Tibial nerve (tissue), 3 donors: ENCODE measurements at regions not wholly inside any gene's neighbourhood (a gene's known extent, or its start where the extent isn't known, plus 50 kb on each side); places are given as distances from the start of the nearest gene placed in this dataset.

ENCODE experiments used
- POLR2A ChIP-seq, 2 donors: fragments of 450-650 bp; IDR thresholded peaks; one replicate each; pipeline ENCODE4 v1.6.1; 2017; ENCODE audit warnings: antibody characterized with exemption in 2 of 2, mild to moderate bottlenecking in 2 of 2, moderate library complexity in 2 of 2
- TF ChIP-seq, protein P1 (sequence below), 5 experiments: fragments of 200-600 bp in 3 of 5; fragments of 450-650 bp in 2 of 5; sonication (generic) in 3 of 5; IDR thresholded peaks; one replicate each; pipeline ENCODE4 v1.5.1; 2016 to 2019; ENCODE audit warnings: antibody characterized with exemption in 5 of 5, mild to moderate bottlenecking in 3 of 5, moderate library complexity in 2 of 5

- TF ChIP-seq, protein P1, sequence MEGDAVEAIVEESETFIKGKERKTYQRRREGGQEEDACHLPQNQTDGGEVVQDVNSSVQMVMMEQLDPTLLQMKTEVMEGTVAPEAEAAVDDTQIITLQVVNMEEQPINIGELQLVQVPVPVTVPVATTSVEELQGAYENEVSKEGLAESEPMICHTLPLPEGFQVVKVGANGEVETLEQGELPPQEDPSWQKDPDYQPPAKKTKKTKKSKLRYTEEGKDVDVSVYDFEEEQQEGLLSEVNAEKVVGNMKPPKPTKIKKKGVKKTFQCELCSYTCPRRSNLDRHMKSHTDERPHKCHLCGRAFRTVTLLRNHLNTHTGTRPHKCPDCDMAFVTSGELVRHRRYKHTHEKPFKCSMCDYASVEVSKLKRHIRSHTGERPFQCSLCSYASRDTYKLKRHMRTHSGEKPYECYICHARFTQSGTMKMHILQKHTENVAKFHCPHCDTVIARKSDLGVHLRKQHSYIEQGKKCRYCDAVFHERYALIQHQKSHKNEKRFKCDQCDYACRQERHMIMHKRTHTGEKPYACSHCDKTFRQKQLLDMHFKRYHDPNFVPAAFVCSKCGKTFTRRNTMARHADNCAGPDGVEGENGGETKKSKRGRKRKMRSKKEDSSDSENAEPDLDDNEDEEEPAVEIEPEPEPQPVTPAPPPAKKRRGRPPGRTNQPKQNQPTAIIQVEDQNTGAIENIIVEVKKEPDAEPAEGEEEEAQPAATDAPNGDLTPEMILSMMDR (IDR thresholded peaks at IDR 0.05), result no peak
- no peak for TF ChIP-seq POLR2A (IDR thresholded peaks at IDR 0.05)
Measured at GRCh38 chr13:92984151-92984550, 242.5 kb upstream of the GPC6 start.
